SK-N-MC (cell line): ENCODE measurements at regions not wholly inside any gene's neighbourhood (a gene's known extent, or its start where the extent isn't known, plus 50 kb on each side); places are given as distances from the start of the nearest gene placed in this dataset.
A peak's percentile ranks its signal among the peaks of the same experiment; 100 is the strongest.
"Not testable (repeated sequence)": the region's sequence is repeated elsewhere in the genome, so short reads cannot be mapped to it uniquely, and the experiment has no call there.

Experiments
- DNase-seq: peaks from one replicate; pipeline ENCODE4 v3.0.0-alpha.2; 2011; ENCODE audit warnings: low read depth, low spot score
- H3K27ac ChIP-seq: fragments of 200-600 bp; sonication (generic); 2 replicates; pipeline ENCODE4 v1.5.1; 2016; ENCODE audit warnings: mixed run types
- H3K36me3 ChIP-seq: fragments of 200-600 bp; sonication (generic); 2 replicates; pipeline ENCODE4 v1.6.1; 2017; ENCODE audit warnings: antibody characterized with exemption, low read length, mixed read lengths; ENCODE audit not compliant: insufficient read depth
- H3K4me3 ChIP-seq: fragments of 200-600 bp; sonication (generic); 2 replicates; pipeline ENCODE4 v1.5.1; 2016
- H3K9ac ChIP-seq: fragments of 200-600 bp; sonication (generic); 2 replicates; pipeline ENCODE4 v1.8.0; 2017; ENCODE audit warnings: mixed run types, mixed read lengths; ENCODE audit not compliant: insufficient read length
- H3K9me3 ChIP-seq: fragments of 200-600 bp; sonication (generic); 2 replicates; pipeline ENCODE4 v1.6.1; 2017; ENCODE audit warnings: low read depth, mild to moderate bottlenecking, antibody characterized with exemption, low read length, moderate library complexity, mixed read lengths
- EZH2 ChIP-seq: fragments of 200-600 bp; sonication (generic); IDR thresholded peaks from one replicate; pipeline ENCODE4 v1.6.1; 2017; ENCODE audit warnings: antibody characterized with exemption
- FOXP2 ChIP-seq: optimal IDR thresholded peaks from 2 replicates; pipeline ENCODE3; 2011; ENCODE audit warnings: mild to moderate bottlenecking, moderate library complexity; ENCODE audit not compliant: insufficient read depth; ENCODE audit errors: extremely low read length, control extremely low read depth
- POLR2AphosphoS5 ChIP-seq: IDR thresholded peaks from 2 replicates; pipeline ENCODE4 v1.6.1; 2012; ENCODE audit warnings: mild to moderate bottlenecking, low read depth, low read length, borderline replicate concordance

GRCh38 chr12:63457428-63457827, 210.9 kb downstream of the DPY19L2 start:
- no peaks in the 10 kb centered on the region for H3K9me3 ChIP-seq
- no peak for DNase-seq
- no peaks in the 10 kb centered on the region for H3K36me3 ChIP-seq
- TF ChIP-seq FOXP2 (no peak), POLR2AphosphoS5 (no peak), EZH2 (no peak)
- H3K9ac ChIP-seq: no peak overlapping the region
- no peak overlapping the region for H3K27ac ChIP-seq
- H3K4me3 ChIP-seq: no peak overlapping the region

GRCh38 chr12:63450816-63451215, 217.5 kb downstream of the DPY19L2 start:
- Histone ChIP-seq H3K36me3 (no peaks in the 10 kb centered on the region), H3K9me3 (no peaks in the 10 kb centered on the region), H3K27ac (no peak overlapping the region), H3K9ac (no peak overlapping the region), H3K4me3 (no peak overlapping the region)
- DNase-seq: no peak
- TF ChIP-seq POLR2AphosphoS5 (no peak), EZH2 (no peak), FOXP2 (no peak)

GRCh38 chr12:63450334-63450733, 218.0 kb downstream of the DPY19L2 start:
- no peak overlapping the region for H3K9ac ChIP-seq
- no peak overlapping the region for H3K4me3 ChIP-seq
- no peak overlapping the region for H3K27ac ChIP-seq

DNA sequence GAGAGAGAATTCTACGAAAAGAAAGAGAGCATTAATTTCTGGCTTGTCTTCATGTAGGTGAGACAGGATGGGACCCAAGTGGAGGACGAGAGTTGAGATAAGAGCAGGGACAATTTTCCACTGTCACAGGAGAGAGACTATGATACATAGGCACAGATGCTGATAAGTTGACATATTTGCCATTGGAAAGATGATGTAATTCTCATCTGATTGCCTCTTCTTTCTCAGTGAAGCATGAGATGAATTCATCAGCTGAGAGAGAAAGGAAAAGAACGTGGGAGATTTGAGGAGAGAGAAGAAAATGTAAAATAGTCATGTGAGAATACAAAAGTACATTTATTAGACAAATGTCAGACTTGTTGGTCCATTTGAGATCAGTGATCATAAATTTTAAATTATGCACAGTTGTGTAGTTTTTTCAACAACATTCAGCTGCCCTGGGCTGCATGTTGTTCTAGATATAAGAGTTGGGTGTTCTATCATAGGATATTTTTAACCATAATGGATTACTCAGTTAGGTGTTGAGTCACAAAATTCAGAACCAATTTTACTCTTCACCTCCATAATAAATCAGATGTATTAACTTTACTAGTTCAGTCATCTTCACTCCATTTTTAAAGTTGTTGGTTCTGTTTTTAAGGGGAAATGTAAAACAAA, 222.9 kb downstream of the DPY19L2 start:
- DNase-seq: no peak

More at GRCh38 chr12:63450334-63450733, 218.0 kb downstream of the DPY19L2 start:
- Histone ChIP-seq H3K9me3 (no peaks in the 10 kb centered on the region), H3K36me3 (no peaks in the 10 kb centered on the region)
- no peak for TF ChIP-seq EZH2
- TF ChIP-seq FOXP2: no peak
- no peak for TF ChIP-seq POLR2AphosphoS5
- DNase-seq: no peak

GRCh38 chr12:63440048-63440447, 228.2 kb downstream of the DPY19L2 start:
- Histone ChIP-seq H3K4me3 (no peak overlapping the region), H3K9ac (no peak overlapping the region), H3K9me3 (no peaks in the 10 kb centered on the region), H3K36me3 (no peaks in the 10 kb centered on the region), H3K27ac (no peak overlapping the region)
- DNase-seq: no peak
- TF ChIP-seq POLR2AphosphoS5: no peak
- no peak for TF ChIP-seq FOXP2
- TF ChIP-seq EZH2: no peak

More for the DNA sequence above, 222.9 kb downstream of the DPY19L2 start:
- H3K4me3 ChIP-seq: no peak overlapping the region
- H3K9ac ChIP-seq: no peak overlapping the region
- TF ChIP-seq EZH2: no peak
- TF ChIP-seq FOXP2: no peak
- TF ChIP-seq POLR2AphosphoS5: no peak
- no peaks in the 10 kb centered on the region for H3K36me3 ChIP-seq
- H3K9me3 ChIP-seq: no peaks in the 10 kb centered on the region
- no peak overlapping the region for H3K27ac ChIP-seq

GRCh38 chr12:63434384-63434783, 233.9 kb downstream of the DPY19L2 start:
- not testable (repeated sequence) for H3K27ac ChIP-seq, H3K9ac ChIP-seq, H3K9me3 ChIP-seq, DNase-seq, H3K4me3 ChIP-seq, H3K36me3 ChIP-seq

DNA sequence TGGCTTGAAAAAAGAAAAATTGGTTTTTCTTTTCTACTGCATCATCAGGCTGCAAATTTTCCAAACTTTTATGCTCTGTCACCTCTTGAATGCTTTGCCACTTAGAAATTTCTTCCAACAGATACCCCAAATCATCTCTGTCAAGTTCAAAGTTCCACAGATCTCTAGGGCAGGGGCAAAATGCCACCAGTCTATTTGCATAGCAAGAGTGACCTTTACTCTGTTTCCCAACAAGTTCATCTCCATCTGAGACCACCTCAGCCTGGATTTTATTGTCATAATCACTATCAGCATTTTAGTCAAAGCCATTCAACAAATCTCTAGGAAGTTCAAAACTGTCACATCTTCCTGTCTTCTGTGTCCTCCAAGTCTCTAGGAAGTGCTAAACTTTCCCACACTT, 240.3 kb downstream of the DPY19L2 start:
- not testable (repeated sequence) for H3K9ac ChIP-seq, DNase-seq, H3K4me3 ChIP-seq, H3K36me3 ChIP-seq, H3K9me3 ChIP-seq, H3K27ac ChIP-seq

- not testable (repeated sequence) for H3K9me3 ChIP-seq, H3K36me3 ChIP-seq, H3K27ac ChIP-seq, H3K9ac ChIP-seq, H3K4me3 ChIP-seq
- peak; percentile 32 for DNase-seq
Observed at GRCh38 chr12:63427029-63427428, 241.3 kb downstream of the DPY19L2 start.

DNA sequence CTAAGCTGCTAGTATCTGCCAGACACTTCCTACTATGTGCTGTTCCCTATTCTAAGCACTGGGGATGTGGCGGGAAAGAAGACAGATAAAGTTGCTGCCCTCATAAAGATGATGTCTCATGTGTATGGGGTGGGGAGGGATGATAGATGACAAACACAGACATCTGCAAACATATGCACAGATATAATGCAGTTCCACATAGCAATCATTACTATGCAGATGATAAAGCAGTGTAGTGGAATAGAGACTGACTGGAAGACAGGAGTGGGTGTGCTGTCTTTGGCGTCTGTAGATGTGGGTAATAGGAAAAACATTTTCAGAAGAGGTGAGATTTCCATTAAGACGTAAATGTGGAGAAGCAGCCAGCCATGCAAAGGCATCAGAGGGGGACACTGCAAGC, 243.6 kb downstream of the DPY19L2 start:
- H3K36me3 ChIP-seq: no peaks in the 10 kb centered on the region

DNA sequence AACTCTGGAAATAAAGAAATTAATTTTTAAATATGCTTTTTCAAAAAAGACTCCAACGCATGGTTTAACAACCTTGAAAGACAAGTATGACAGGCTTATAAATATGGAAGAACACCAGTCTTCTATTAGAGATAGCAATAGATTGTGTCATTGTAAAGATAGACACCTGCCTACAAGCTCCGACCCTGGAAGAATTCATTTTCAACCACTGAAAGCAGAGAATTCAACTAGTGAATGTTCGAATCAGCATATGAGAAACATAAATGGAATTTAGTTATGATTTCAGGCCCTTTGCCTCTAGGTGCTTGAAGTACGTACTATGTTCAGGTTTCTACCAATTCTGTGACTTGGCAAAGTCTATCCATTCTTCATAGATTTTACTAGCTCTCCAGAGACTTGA, 244.5 kb downstream of the DPY19L2 start:
- TF ChIP-seq POLR2AphosphoS5 (no peak), FOXP2 (no peak), EZH2 (no peak)
- no peak overlapping the region for H3K4me3 ChIP-seq
- H3K9ac ChIP-seq: no peak overlapping the region
- no peak for DNase-seq
- no peaks in the 10 kb centered on the region for H3K36me3 ChIP-seq
- H3K27ac ChIP-seq: no peak overlapping the region
- H3K9me3 ChIP-seq: no peaks in the 10 kb centered on the region

More for the DNA sequence above, 243.6 kb downstream of the DPY19L2 start:
- Histone ChIP-seq H3K27ac (no peak overlapping the region), H3K9ac (no peak overlapping the region), H3K9me3 (no peaks in the 10 kb centered on the region), H3K4me3 (no peak overlapping the region)
- no peak for DNase-seq
- TF ChIP-seq EZH2: no peak
